ENCODE measurements at regions not wholly inside any gene's neighbourhood (a gene's known extent, or its start where the extent isn't known, plus 50 kb on each side); places are given as distances from the start of the nearest gene placed in this dataset.

- TF ChIP-seq ZFP36 (IDR thresholded peaks at IDR 0.05; ENCODE audit: borderline replicate concordance, low read depth, low read length, partially characterized antibody) (no peak), MED1 (CRISPR knock-in tag; IDR thresholded peaks at IDR 0.05) (no peak), USF2 (IDR thresholded peaks at IDR 0.05; ENCODE audit: low read depth, low read length) (no peak), USF2 (CRISPR knock-in tag; IDR thresholded peaks at IDR 0.05; ENCODE audit: borderline replicate concordance) (no peak)
These were observed 959.5 kb upstream of the ADGRL2 start for GRCh38 chr1:80841261-80841660.

Data from HepG2 (cell line).